Glomerular visceral epithelial cell (primary cell): ENCODE measurements at regions not wholly inside any gene's neighbourhood (a gene's known extent, or its start where the extent isn't known, plus 50 kb on each side); places are given as distances from the start of the nearest gene placed in this dataset.

Experiments used
- DNase-seq: peaks from one replicate; pipeline ENCODE4 v3.0.0-alpha.2; 2016; ENCODE audit errors: extremely low spot score

GRCh38 chr16:86909359-86910160, 331.2 kb downstream of the FOXL1 start:
- DNase-seq = no peak

- peak; percentile 50 for DNase-seq
These were observed 331.9 kb downstream of the FOXL1 start for GRCh38 chr16:86910161-86910769.

- DNase-seq = peak; percentile 40
These were observed 333.1 kb downstream of the FOXL1 start for GRCh38 chr16:86911437-86911958.

GRCh38 chr16:86913886-86914285, 335.5 kb downstream of the FOXL1 start:
- no peak for DNase-seq

- no peak for DNase-seq
These were observed 336.7 kb downstream of the FOXL1 start for GRCh38 chr16:86914876-86915717.

GRCh38 chr16:86917471-86918365, 339.4 kb downstream of the FOXL1 start:
- no peak for DNase-seq

GRCh38 chr16:86918637-86919036, 340.3 kb downstream of the FOXL1 start:
- DNase-seq = no peak

- DNase-seq = no peak
These were observed 340.7 kb downstream of the FOXL1 start for GRCh38 chr16:86919078-86919477.

- DNase-seq = no peak
These were observed 341.4 kb downstream of the FOXL1 start for GRCh38 chr16:86919578-86920305.

- DNase-seq = no peak
These were observed 342.9 kb downstream of the FOXL1 start for GRCh38 chr16:86921289-86921688.

- DNase-seq = no peak
These were observed 344.0 kb downstream of the FOXL1 start for GRCh38 chr16:86922311-86922710.

- DNase-seq = no peak
These were observed 345.3 kb downstream of the FOXL1 start for GRCh38 chr16:86923656-86924055.

GRCh38 chr16:86924537-86924936, 346.2 kb downstream of the FOXL1 start:
- DNase-seq = peak; percentile 89

- DNase-seq = peak; percentile 90
These were observed 346.9 kb downstream of the FOXL1 start for GRCh38 chr16:86925067-86925791.

- no peak for DNase-seq
These were observed 348.1 kb downstream of the FOXL1 start for GRCh38 chr16:86926181-86927094.

GRCh38 chr16:86927699-86928098, 349.4 kb downstream of the FOXL1 start:
- DNase-seq = no peak

- no peak for DNase-seq
These were observed 350.2 kb downstream of the FOXL1 start for GRCh38 chr16:86928523-86929011.

GRCh38 chr16:86929057-86929871, 350.9 kb downstream of the FOXL1 start:
- no peak for DNase-seq
